ENCODE measurements at regions not wholly inside any gene's neighbourhood (a gene's known extent, or its start where the extent isn't known, plus 50 kb on each side); places are given as distances from the start of the nearest gene placed in this dataset.
"Not testable (repeated sequence)": the region's sequence is repeated elsewhere in the genome, so short reads cannot be mapped to it uniquely, and the experiment has no call there.

DNA sequence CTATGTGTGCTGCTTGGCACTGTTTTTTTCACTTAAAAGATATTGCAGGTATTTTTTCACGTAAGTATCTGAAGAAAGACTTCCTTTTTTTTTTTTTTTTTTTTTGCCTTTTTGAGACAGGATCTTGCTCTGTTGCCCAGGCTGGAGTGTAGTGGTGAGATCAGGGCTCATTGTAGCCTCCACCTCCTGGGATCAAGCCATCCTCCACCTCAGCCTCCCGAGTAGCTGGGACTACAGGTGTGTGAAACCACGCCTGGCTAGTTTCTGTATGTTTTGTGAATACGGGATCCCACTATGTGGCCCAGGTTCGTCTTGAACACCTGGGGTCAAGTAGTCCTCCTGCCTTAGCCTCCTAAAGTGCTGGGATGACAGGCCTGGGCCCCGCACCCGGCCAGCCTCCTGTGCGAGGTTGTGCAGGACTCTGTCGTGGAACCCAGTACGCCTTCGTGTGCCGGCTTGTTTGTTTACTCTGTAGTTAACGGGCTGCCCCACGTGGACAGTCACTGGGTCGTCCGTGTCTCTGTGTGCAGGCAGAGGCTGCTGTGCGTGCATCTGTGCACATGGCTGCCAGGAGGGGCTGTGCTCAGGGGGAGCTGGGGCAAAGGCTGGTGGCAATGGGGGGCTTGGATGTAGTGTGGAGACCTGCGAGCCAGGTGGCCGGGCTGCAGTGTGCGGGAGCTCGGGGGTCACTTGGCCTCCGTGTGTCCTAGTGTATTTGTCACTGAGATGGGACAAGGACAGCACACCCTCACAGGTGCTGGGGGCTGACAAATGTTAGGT lies 179.5 kb downstream of the ADRA2C start:
- DNase-seq = no peak
- H3K4me3 ChIP-seq (replicated peaks in 1 of 3) = no peak overlapping the region
- intact Hi-C loops (cut with DNase I) = no loop called here
- no peak for TF ChIP-seq POLR2A (IDR thresholded peaks at IDR 0.05)
- TF ChIP-seq, protein P1, sequence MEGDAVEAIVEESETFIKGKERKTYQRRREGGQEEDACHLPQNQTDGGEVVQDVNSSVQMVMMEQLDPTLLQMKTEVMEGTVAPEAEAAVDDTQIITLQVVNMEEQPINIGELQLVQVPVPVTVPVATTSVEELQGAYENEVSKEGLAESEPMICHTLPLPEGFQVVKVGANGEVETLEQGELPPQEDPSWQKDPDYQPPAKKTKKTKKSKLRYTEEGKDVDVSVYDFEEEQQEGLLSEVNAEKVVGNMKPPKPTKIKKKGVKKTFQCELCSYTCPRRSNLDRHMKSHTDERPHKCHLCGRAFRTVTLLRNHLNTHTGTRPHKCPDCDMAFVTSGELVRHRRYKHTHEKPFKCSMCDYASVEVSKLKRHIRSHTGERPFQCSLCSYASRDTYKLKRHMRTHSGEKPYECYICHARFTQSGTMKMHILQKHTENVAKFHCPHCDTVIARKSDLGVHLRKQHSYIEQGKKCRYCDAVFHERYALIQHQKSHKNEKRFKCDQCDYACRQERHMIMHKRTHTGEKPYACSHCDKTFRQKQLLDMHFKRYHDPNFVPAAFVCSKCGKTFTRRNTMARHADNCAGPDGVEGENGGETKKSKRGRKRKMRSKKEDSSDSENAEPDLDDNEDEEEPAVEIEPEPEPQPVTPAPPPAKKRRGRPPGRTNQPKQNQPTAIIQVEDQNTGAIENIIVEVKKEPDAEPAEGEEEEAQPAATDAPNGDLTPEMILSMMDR (IDR thresholded peaks at IDR 0.05) = no peak
- H3K36me3 ChIP-seq = no peaks in the 10 kb centered on the region
- WGBS, 2 donors = 87 to 92% methylated on average over 6 to 22 of the region's 22 CpGs
- peaks cover 0 to 3% of the 10 kb centered on the region in 2 donors for H3K4me1 ChIP-seq
- no peaks in the 10 kb centered on the region for H3K9me3 ChIP-seq
- H3K27ac ChIP-seq = no peak overlapping the region
- no peaks in the 10 kb centered on the region for H3K27me3 ChIP-seq

DNA sequence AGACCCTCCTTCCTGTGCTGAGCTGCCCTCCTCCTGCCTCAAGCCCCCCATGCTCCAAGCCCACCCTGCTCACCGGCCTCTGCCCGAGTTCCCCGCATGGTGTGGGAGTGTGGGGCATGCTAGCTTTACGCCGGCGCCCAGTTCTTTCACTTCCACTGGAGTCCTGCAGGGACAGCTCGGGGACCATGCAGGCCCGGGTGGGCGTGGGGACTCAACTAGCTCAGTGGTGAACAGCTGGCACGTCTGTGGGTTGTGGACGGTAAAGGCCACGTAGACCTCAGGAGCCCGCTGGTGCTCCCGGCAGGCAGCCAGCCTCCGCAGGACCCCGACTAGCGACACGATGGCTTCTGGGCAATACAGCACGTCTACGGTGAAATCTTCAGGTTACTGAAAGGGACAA lies 180.4 kb downstream of the ADRA2C start:
- DNase-seq; H3K36me3 ChIP-seq; H3K9me3 ChIP-seq; H3K27ac ChIP-seq; H3K27me3 ChIP-seq; intact Hi-C loops (cut with DNase I); H3K4me1 ChIP-seq; H3K4me3 ChIP-seq (replicated peaks in 1 of 3): not testable (repeated sequence)
- 96 to 97% methylated on average over 15 to 20 of the region's 20 CpGs for WGBS, 2 donors

DNA sequence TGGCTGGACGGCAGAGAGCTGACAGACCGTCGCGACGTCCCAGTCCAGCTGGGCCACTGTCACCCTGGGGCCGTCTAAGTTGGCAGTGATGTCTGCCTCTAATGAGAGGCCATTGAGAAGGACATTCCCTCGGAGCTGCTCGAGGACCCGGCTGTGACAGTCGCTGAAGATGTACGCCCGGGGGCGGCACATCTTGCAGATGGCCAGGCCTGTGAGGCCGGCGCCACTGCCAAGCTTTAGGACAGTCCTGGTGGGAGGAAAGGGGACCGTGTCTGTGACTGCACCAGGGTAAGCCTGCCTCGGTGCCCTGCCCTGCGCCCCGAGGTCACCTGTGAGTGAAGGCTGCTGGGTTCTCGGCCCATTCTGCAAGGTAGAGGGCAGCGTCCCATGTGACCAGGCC lies 181.6 kb downstream of the ADRA2C start:
- H3K4me1 ChIP-seq; H3K27me3 ChIP-seq; intact Hi-C loops (cut with DNase I); H3K36me3 ChIP-seq; H3K9me3 ChIP-seq; H3K27ac ChIP-seq; DNase-seq; H3K4me3 ChIP-seq (replicated peaks in 1 of 3): not testable (repeated sequence)
- 83 to 91% methylated on average over 8 to 11 of the region's 21 CpGs for WGBS, 2 donors

DNA sequence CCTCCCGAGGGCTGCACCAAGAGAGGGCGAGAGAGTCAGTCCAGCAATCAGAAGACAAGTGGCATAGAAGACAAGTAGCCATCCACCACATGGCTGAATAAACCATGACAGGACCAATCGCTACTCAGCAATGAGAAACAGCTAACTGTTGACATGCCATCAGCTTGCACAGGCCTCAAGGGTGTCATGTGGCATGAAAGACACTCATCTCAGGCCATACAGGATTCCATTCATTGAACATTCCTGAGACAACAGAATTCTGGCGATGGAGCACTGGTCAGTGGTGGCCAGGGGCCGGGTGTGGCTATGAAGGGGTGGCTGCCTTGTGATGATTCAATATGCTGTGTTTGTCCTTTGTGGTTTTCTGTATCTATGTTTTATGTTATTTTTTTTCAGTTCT lies 182.0 kb downstream of the ADRA2C start:
- intact Hi-C loops (cut with DNase I); DNase-seq; H3K27ac ChIP-seq; H3K9me3 ChIP-seq; H3K27me3 ChIP-seq; H3K4me1 ChIP-seq; H3K36me3 ChIP-seq; H3K4me3 ChIP-seq (replicated peaks in 1 of 3): not testable (repeated sequence)
- 93 to 96% methylated on average over 5 of the region's 5 CpGs for WGBS, 2 donors

DNA sequence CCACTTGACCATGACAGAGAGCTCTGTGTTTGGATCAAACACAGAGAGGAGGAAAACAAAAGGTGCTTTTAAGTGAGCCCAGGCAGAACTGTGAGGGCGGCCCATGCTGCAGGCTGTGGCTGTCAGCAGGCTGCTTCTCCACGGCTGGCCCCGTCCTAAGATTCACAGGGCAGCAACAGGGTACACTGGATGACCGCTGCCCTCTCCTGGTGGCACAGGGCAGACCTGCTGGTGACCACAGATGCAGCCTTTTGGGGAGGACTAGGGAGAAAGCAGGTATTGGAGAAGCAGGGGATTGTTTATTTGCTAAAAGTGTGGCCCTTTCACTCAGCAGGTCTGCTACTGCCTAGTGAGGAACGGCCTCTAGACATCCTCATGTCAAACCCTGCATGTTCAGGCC lies 183.7 kb downstream of the ADRA2C start:
- 47 to 51% methylated on average over 4 to 5 of the region's 5 CpGs for WGBS, 2 donors
- H3K4me3 ChIP-seq (replicated peaks in 1 of 3); H3K27ac ChIP-seq; H3K4me1 ChIP-seq; H3K36me3 ChIP-seq; H3K27me3 ChIP-seq; H3K9me3 ChIP-seq; intact Hi-C loops (cut with DNase I): not testable (repeated sequence)
- TF ChIP-seq, protein P1 (IDR thresholded peaks at IDR 0.05) = peak in 3 of 6 experiments; percentile 39 to 52 (median 41)
- DNase-seq = peak; percentile 52 to 57

DNA sequence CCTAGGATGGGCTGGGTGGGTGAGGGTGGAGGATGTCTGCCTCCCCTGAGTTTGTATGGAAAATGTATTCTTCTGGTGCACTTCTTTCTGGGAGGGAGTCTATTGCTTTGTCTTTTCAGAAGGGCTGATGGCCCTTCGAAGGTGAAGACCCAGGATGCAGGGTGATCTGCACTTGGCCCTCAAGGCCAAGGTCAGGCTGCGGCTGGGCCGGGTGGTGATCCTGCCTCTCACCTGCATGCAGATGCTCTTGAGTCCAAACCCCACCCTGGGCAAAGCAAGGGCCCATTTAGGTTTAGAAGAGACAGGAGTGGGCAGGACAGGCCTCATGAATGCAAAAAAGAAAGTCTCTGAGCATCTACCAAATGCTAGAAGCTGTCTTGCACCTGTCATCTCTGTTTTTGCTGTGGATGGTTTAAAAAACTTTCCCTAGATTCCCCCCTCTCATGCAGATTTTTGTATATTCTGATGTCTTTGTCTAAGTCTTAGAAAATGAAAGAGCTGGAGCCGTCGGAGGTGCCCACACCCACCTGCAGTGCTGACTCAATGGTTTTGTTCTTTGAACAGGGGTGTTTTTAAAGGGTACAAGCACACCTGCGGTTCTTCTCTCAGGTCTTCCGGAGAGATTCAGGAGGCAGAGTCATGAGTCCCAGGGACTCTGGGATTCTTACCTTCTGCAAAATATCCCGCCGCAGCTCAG lies 186.4 kb downstream of the ADRA2C start:
- H3K27me3 ChIP-seq; DNase-seq; H3K9me3 ChIP-seq; intact Hi-C loops (cut with DNase I); H3K4me3 ChIP-seq (replicated peaks in 1 of 3); H3K27ac ChIP-seq; H3K36me3 ChIP-seq; H3K4me1 ChIP-seq: not testable (repeated sequence)
- 88 to 89% methylated on average over 7 to 9 of the region's 9 CpGs for WGBS, 2 donors

DNA sequence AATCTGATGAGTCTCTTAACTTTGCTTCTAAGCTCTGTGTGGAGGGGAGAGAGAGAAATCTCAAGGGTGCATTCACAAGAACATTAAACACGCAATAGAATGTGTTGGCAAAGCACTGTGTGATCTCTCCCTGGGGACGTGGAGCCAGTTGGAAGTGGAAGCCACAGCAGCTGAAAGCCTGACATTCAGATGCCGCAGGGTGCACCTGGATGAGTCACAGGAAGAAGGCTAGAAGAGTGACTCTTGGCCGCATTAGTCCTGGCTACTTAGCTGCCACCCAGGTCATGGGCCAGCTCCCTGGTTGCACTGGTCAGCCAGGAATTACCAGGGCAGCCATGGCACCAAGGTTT lies 186.9 kb downstream of the ADRA2C start:
- H3K4me3 ChIP-seq (replicated peaks in 1 of 3); DNase-seq; H3K4me1 ChIP-seq; H3K27me3 ChIP-seq; H3K9me3 ChIP-seq; H3K36me3 ChIP-seq; intact Hi-C loops (cut with DNase I); H3K27ac ChIP-seq: not testable (repeated sequence)
- 71 to 79% methylated on average over 4 of the region's 4 CpGs for WGBS, 2 donors

DNA sequence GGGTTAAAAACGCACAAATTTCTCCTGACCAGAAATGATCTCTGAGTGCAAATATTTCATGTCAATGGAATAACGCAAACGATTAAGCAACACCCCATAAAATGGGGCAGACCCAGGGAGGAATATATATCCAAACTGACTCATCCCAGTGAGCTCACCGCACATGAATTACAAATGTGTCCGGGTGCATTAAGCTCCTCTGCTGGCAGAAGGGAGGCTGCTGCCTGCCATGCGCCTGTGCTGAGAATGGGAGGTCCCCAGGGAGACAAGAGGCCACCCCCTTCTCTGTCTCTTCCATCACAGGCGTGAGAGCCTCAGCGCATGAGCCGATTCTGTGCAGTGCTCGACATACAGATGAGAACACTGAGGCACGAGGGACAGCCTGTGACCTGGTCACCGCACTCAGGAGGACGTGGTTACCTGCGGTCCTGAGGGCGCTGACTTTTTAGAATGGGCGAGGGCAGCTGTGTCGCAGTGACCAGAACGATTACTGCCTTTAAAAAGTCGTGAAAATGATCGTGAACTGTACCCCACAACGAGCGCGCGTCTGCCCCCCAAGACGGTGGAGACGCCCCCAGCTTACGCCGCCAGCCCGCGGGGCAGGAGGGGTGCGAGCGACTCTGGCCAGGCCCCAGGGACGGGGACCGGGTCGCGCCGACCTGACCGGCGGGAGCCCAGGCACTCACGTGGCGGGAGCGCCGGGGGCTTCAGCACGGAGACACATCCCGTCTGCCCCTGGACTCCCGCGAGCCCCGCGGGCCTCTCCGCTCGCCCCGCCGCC lies 188.5 kb downstream of the ADRA2C start:
- H3K4me1 ChIP-seq; intact Hi-C loops (cut with DNase I); H3K9me3 ChIP-seq; H3K27me3 ChIP-seq; H3K36me3 ChIP-seq: not testable (repeated sequence)
- peak overlapping the region; percentile 33 to 60 (median 50) for H3K4me3 ChIP-seq (replicated peaks in 1 of 3)
- WGBS, 2 donors = 3 to 4% methylated on average over 22 to 31 of the region's 53 CpGs
- peak overlapping the region in 2 of 3 donors; percentile 36 to 63 for H3K27ac ChIP-seq
- peak; percentile 15 to 34 for DNase-seq

Measured in thyroid gland (tissue), 4 donors.